ENCODE measurements at regions not wholly inside any gene's neighbourhood (a gene's known extent, or its start where the extent isn't known, plus 50 kb on each side); places are given as distances from the start of the nearest gene placed in this dataset.

- TF ChIP-seq EZH2phosphoT487 (IDR thresholded peaks at IDR 0.05; ENCODE audit: insufficient read depth, low read depth), result no peak
- no peak for TF ChIP-seq EZH2 (IDR thresholded peaks at IDR 0.05; ENCODE audit: insufficient read depth, poor library complexity, severe bottlenecking)
Measured at GRCh38 chr11:101185985-101186384, 56.4 kb upstream of the PGR start.
